GM12878 (cell line): ENCODE measurements at regions not wholly inside any gene's neighbourhood (a gene's known extent, or its start where the extent isn't known, plus 50 kb on each side); places are given as distances from the start of the nearest gene placed in this dataset.

ENCODE experiments used
- ATAC-seq: fragments of 200-7000 bp; cut with Tn5 transposase; 3 replicates; pipeline ENCODE4 v1.9.1; 2020; ENCODE audit warnings: mild to moderate bottlenecking, moderate library complexity
- BruUV-seq: library from RNA; stranded (reverse); fragments of 400-500 nt; replicated peaks from 2 replicates; lab custom pipeline; 2021; lab: Mats Ljungman, UMichigan
- CTCF ChIA-PET: fragments of 300-600 bp; sonication (Branson Sonifier 250); formaldehyde crosslinking; extraction: SDS; loops from one replicate; lab custom pipeline; 2021; ENCODE audit warnings: inconsistent platforms; lab: Yijun Ruan, JAX
- POLR2A ChIA-PET: fragments of 350-600 bp; formaldehyde crosslinking; extraction: SDS; loops from one replicate; lab custom pipeline; 2021; ENCODE audit warnings: inconsistent platforms; lab: Charles Lee
- RAD21 ChIA-PET: fragments of 300-600 bp; sonication (Branson Sonifier 250); formaldehyde crosslinking; loops from one replicate; lab custom pipeline; 2023; ENCODE audit warnings: antibody characterized with exemption; ENCODE audit not compliant: unreplicated experiment; lab: Charles Lee
- SMC1A ChIA-PET: fragments of 300-600 bp; sonication (Branson Sonifier 250); formaldehyde crosslinking; loops from one replicate; lab custom pipeline; 2023; ENCODE audit not compliant: unreplicated experiment, uncharacterized antibody; lab: Charles Lee
- DNase-seq: peaks from one replicate; pipeline ENCODE4 v3.0.0-alpha.2; 2011; ENCODE audit warnings: low read depth, low spot score
- FAIRE-seq: peaks from 3 replicates; lab custom pipeline; 2011; peaks lifted over from hg19 to GRCh38; lab: Jason Lieb, UNC
- H2AFZ ChIP-seq: 2 replicates; pipeline ENCODE4 v1.6.0; 2011; ENCODE audit warnings: low read depth, low read length, control low read depth; ENCODE audit not compliant: control insufficient read depth
- H3K27ac ChIP-seq: 2 replicates; pipeline ENCODE4 v1.5.1; 2011; ENCODE audit warnings: control low read depth; ENCODE audit not compliant: control insufficient read depth, insufficient read depth
- H3K27me3 ChIP-seq, 2 experiments: replicated peaks in 1 of 2; 2 replicates each; pipeline versions ENCODE4 v1.6.0 to v1.6.1; 2011; ENCODE audit warnings: low read length in 1 of 2; ENCODE audit not compliant: control insufficient read depth in 2 of 2, insufficient read depth in 2 of 2
- H3K36me3 ChIP-seq, 2 experiments: 2 replicates each; pipeline ENCODE4 v1.5.1; 2011; ENCODE audit warnings: low read length in 1 of 2; ENCODE audit not compliant: control insufficient read depth in 2 of 2, insufficient read depth in 2 of 2
- H3K4me1 ChIP-seq: 2 replicates; pipeline ENCODE4 v1.6.1; 2011; ENCODE audit warnings: mild to moderate bottlenecking, low read length, moderate library complexity, mixed read lengths; ENCODE audit not compliant: control insufficient read depth, insufficient read depth
- H3K4me2 ChIP-seq: 2 replicates; pipeline ENCODE4 v1.6.0; 2011; ENCODE audit warnings: control low read depth; ENCODE audit not compliant: control insufficient read depth, insufficient read depth
- H3K4me3 ChIP-seq: fragments of 200-600 bp; sonication (generic); 2 replicates; pipeline ENCODE4 v1.5.1; 2016
- H3K79me2 ChIP-seq: 2 replicates; pipeline ENCODE4 v1.6.0; 2011; ENCODE audit warnings: low read length; ENCODE audit not compliant: control insufficient read depth, insufficient read depth
- H3K9ac ChIP-seq: 2 replicates; pipeline ENCODE4 v1.8.0; 2011; ENCODE audit warnings: low read length, control low read depth, mixed read lengths; ENCODE audit not compliant: control insufficient read depth, insufficient read depth
- H3K9me3 ChIP-seq: replicated peaks from 3 replicates; pipeline ENCODE4 v1.5.1; 2011; ENCODE audit warnings: mild to moderate bottlenecking, low read length; ENCODE audit not compliant: control insufficient read depth, insufficient read depth
- H4K20me1 ChIP-seq: 2 replicates; pipeline ENCODE4 v1.6.0; 2011; ENCODE audit not compliant: control insufficient read depth, insufficient read depth
- BCL3 ChIP-seq: IDR thresholded peaks from 2 replicates; pipeline ENCODE4 v1.6.1; 2011; ENCODE audit warnings: borderline replicate concordance, low read depth, mild to moderate bottlenecking, moderate library complexity, low read length; ENCODE audit not compliant: insufficient read depth, poor library complexity, severe bottlenecking
- BRCA1 ChIP-seq: IDR thresholded peaks from 2 replicates; pipeline ENCODE4 v1.6.1; 2011; ENCODE audit warnings: low read depth, low read length, improper control_type of control experiment
- HDAC2 ChIP-seq: fragments of 200-600 bp; sonication (generic); IDR thresholded peaks from 2 replicates; pipeline ENCODE4 v1.6.1; 2017
- KLF5 ChIP-seq: fragments of 450-650 bp; IDR thresholded peaks from 2 replicates; pipeline ENCODE4 v1.6.1; 2014; ENCODE audit warnings: mild to moderate bottlenecking; ENCODE audit not compliant: partially characterized antibody
- MYC ChIP-seq: IDR thresholded peaks from 2 replicates; pipeline ENCODE4 v1.6.1; 2011; ENCODE audit warnings: mild to moderate bottlenecking, low read length, moderate library complexity, inconsistent platforms; ENCODE audit not compliant: insufficient read depth, insufficient replicate concordance, insufficient read length, severe bottlenecking
- NKRF ChIP-seq: fragments of 450-650 bp; conservative IDR thresholded peaks from 2 replicates; pipeline ENCODE4 v1.6.1; 2017; ENCODE audit warnings: mild to moderate bottlenecking, moderate library complexity
- NR2C1 ChIP-seq: fragments of 450-650 bp; IDR thresholded peaks from 2 replicates; pipeline ENCODE4 v1.6.1; 2017; ENCODE audit warnings: antibody characterized with exemption, mild to moderate bottlenecking, moderate library complexity
- NR2C2 ChIP-seq: IDR thresholded peaks from 2 replicates; pipeline ENCODE4 v1.6.1; 2011; ENCODE audit warnings: borderline replicate concordance, low read depth; ENCODE audit not compliant: control insufficient read depth, insufficient read length
- RAD21 ChIP-seq: IDR thresholded peaks from 2 replicates; pipeline ENCODE4 v1.6.1; 2011; ENCODE audit warnings: mild to moderate bottlenecking, low read depth, low read length, moderate library complexity; ENCODE audit not compliant: insufficient read depth
- SUZ12 ChIP-seq: fragments of 200-600 bp; sonication (generic); IDR thresholded peaks from one replicate; pipeline ENCODE4 v1.6.1; 2018; ENCODE audit warnings: antibody characterized with exemption, mild to moderate bottlenecking; ENCODE audit not compliant: unreplicated experiment
- TARDBP ChIP-seq: IDR thresholded peaks from 2 replicates; pipeline ENCODE4 v1.6.1; 2016; ENCODE audit warnings: borderline replicate concordance
- TCF7 ChIP-seq: IDR thresholded peaks from 2 replicates; pipeline ENCODE4 v1.6.1; 2014; ENCODE audit warnings: antibody characterized with exemption, borderline replicate concordance
- ZBED1 ChIP-seq: IDR thresholded peaks from 2 replicates; pipeline ENCODE4 v1.6.1; 2016; ENCODE audit warnings: borderline replicate concordance
- WGBS: methylation state at CpG from one replicate; pipeline ENCODE4 v1.1.6; 2016; ENCODE audit warnings: low lambda C conversion rate; ENCODE audit not compliant: insufficient replicate concordance, insufficient coverage; ENCODE audit errors: missing lambda C conversion rate; 5-methylcytosine and 5-hydroxymethylcytosine counted together
- in situ Hi-C: fragments of 300-500 bp; cut with MboI; formaldehyde crosslinking; loops from 9 replicates; pipeline ENCODE4 v1.14.3; 2018; ENCODE audit warnings: mixed read lengths
- intact Hi-C: fragments of 100-400 bp; cut with micrococcal nuclease; formaldehyde crosslinking; loops from one replicate; pipeline ENCODE4 v1.14.2; 2022; ENCODE audit not compliant: unreplicated experiment

DNA sequence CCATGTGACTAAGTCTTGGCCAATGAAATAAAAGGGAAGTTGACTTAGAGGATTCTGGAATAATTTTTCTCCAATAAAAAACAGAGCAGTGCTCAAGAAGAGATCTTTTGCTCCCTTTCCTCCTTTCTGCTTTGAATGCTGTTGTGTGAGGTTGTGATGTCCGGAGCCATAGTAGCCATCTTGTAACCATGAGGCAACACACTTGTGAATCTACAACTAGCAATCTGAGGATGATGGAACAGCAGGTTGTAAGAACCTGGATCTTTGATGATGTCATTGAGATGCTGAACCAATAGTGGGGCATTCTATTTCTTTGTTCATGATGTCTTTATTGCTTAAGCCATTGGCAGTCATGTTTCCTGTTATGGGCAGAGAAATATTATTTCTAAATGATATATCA, 230.0 kb upstream of the SRRM4 start:
- TF ChIP-seq BRCA1 (no peak), NKRF (no peak), HDAC2 (no peak), NR2C2 (no peak), BCL3 (no peak), RAD21 (no peak), TCF7 (no peak), TARDBP (no peak), NR2C1 (no peak), ZBED1 (no peak), MYC (no peak), SUZ12 (no peak), KLF5 (no peak)
- RAD21 ChIA-PET: no interaction called here
- SMC1A ChIA-PET: no interaction called here
- FAIRE-seq (no peak), DNase-seq (no peak), ATAC-seq (no peak)
- H3K79me2 ChIP-seq: no peaks in the 10 kb centered on the region
- intact Hi-C loops (no loop called here), in situ Hi-C loops (no loop called here)
- no peak overlapping the region for H3K4me2 ChIP-seq
- WGBS: 93% methylated on average over 1 of the region's 1 CpG
- H3K9me3 ChIP-seq: no peaks in the 10 kb centered on the region
- H3K9ac ChIP-seq: no peak overlapping the region
- POLR2A ChIA-PET: no interaction called here
- H3K36me3 ChIP-seq: no peaks in the 10 kb centered on the region
- CTCF ChIA-PET: no interaction called here
- no peak overlapping the region for H2AFZ ChIP-seq
- no peaks in the 10 kb centered on the region; a peak in 1 of 4 replicates for H3K27me3 ChIP-seq
- H3K4me1 ChIP-seq: no peaks in the 10 kb centered on the region
- no peak overlapping the region for H3K27ac ChIP-seq
- no peak overlapping the region for H3K4me3 ChIP-seq
- H4K20me1 ChIP-seq: no peaks in the 10 kb centered on the region
- BruUV-seq: no TSS peak
